G401.6 (cell line): ENCODE measurements at regions not wholly inside any gene's neighbourhood (a gene's known extent, or its start where the extent isn't known, plus 50 kb on each side); places are given as distances from the start of the nearest gene placed in this dataset.
"Not testable (repeated sequence)": the region's sequence is repeated elsewhere in the genome, so short reads cannot be mapped to it uniquely, and the experiment has no call there.

ENCODE experiments used
- FAIRE-seq: peaks from 2 replicates; lab custom pipeline; 2012; peaks lifted over from hg19 to GRCh38; lab: Jason Lieb, UNC

- no peak for FAIRE-seq
Measured at GRCh38 chr1:194060481-194060880, 874.1 kb upstream of the B3GALT2 start.

- not testable (repeated sequence) for FAIRE-seq
Measured at GRCh38 chr1:194058268-194058667, 871.9 kb upstream of the B3GALT2 start.

DNA sequence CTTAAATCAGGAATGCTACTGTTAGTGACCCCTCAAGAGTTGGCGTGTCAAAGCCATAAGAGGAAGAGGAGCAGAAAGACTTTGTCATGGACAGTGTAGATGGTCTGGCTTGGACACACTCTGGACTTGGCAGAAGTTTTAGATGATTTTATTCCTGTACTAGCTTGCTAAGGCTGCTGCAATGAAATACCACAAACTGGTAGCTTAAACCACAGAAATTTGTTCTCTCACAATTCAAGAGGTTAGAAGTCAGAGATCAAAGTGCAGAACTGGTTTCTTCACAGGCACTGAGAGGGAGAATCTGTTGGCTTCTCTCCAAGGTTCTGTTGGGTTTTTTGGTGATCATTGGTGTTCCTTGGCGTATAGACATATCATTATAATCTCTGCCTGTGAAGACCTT lies 869.8 kb upstream of the B3GALT2 start:
- no peak for FAIRE-seq

- FAIRE-seq: no peak
Measured at GRCh38 chr1:194055536-194055935, 869.1 kb upstream of the B3GALT2 start.

- FAIRE-seq: no peak
Measured at GRCh38 chr1:194052514-194053338, 866.3 kb upstream of the B3GALT2 start.

GRCh38 chr1:194047921-194048320 lies 861.5 kb upstream of the B3GALT2 start:
- FAIRE-seq: no peak

DNA sequence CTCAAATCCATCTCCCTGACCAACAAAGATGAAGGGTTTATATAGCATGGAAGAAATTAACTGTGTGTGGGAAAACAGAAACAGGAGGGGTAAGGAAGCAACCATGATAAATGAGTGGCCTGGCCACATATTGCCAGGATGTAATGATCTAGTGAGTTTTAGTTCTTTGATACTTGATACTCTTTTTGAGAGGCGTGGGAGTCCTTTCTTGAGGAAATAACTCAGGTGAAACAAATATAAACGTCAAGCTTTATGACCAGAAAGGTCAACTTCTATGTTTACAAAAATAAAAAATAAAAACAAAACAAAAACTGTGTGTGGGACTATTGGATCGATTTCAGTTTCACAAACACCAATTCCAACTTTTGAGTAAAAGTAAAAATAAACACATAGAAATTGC lies 860.8 kb upstream of the B3GALT2 start:
- no peak for FAIRE-seq

GRCh38 chr1:194045416-194045815 lies 859.0 kb upstream of the B3GALT2 start:
- no peak for FAIRE-seq

DNA sequence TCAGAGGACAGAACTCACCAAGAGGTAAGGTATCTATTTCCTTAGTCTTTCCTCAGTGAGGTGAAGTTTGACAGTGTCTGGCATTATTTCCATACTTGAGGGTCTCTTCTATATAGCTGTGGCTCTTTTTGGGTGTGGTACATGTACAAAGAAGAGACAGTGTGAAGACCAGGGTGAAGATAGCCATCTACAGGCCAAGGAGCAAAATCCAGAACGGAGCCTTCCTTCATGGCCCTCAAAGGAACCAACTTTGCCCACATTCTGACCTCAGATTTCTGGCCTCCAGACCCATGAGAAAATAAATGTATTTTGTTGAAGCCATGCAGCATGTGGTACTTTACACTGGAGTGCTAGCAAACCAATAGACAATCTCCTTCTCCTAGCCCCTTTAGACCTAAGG lies 858.5 kb upstream of the B3GALT2 start:
- FAIRE-seq: no peak

GRCh38 chr1:194043984-194044755 lies 857.8 kb upstream of the B3GALT2 start:
- FAIRE-seq: no peak

DNA sequence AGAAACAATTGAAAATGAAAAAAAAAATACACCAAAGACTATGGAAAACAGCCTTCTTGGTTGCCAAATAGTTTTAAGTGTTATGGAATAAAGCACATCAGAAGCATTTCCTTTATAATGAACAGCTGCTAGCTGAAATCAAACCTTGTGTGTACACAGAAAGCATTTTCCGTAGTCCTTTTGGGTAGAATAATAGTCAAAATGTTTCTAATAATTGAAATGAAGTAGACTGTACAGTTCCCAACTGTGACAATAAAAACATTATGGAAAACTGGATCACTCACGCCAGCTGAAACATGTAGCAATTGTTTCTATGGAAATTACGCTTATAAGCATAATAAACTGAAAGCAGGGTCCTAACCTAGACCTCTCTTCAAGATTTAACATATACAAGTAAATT lies 856.3 kb upstream of the B3GALT2 start:
- no peak for FAIRE-seq

GRCh38 chr1:194040496-194040895 lies 854.1 kb upstream of the B3GALT2 start:
- no peak for FAIRE-seq

- FAIRE-seq: no peak
Measured at GRCh38 chr1:194039578-194039977, 853.2 kb upstream of the B3GALT2 start.

DNA sequence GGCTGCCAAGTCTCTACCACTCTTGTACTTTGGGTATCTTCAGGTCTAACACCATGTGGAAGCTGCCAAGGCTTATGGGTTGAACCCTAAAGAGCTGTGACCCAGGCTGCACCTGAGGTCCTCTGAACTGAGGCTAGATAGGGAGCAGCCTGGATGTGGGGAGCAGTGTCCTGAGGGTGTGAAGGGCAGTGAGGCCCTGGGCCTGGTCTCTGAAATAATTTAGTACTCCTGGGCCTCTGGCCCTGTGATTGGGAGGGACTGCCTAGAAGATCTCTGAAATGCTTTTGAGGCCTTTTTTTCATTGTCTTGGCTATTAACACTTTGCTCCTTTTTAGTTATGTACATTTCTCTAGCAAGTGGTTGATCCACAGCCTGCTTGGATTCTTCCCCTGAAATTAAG lies 847.2 kb upstream of the B3GALT2 start:
- FAIRE-seq: no peak

DNA sequence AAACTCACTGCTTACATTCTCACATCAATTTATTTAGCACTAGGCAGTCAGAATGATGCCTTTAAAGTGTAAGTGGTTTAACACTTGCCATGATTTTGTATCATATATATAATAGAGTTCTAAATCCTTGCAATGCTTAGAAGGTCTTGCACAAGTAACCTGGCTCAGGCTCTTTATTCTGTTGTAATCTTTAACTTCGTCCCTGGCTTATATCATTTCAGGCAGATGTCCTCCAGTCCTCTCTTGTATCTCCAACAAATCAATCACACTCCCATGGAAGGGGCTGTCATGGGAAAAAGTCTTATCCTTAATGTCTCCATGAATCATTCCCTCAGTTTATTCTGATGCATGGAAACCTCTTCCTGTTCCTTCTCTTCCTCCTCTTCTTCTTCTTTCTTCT lies 841.6 kb upstream of the B3GALT2 start:
- no peak for FAIRE-seq

- FAIRE-seq: no peak
Measured at GRCh38 chr1:194026422-194026821, 840.0 kb upstream of the B3GALT2 start.

- FAIRE-seq: no peak
Measured at GRCh38 chr1:194024659-194025058, 838.2 kb upstream of the B3GALT2 start.

- no peak for FAIRE-seq
Measured at GRCh38 chr1:194014014-194014413, 827.6 kb upstream of the B3GALT2 start.

DNA sequence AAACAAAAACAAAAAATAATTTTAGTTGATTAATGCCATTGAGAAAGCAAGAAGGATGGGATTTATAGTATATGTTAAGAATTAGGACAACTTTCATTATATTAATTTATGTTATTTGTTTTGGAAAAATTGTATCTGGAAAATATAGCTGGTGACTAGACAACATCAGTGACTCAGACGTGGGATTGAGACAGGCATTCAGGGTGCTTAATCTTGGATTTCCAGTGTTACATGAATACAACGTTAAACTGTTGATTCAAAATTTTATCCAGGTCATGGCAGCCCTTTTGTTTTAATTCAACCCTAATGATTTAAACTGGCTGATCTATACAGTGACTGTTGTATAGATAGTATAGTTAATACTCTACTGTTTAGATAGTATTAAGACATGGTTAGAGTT lies 827.1 kb upstream of the B3GALT2 start:
- no peak for FAIRE-seq

DNA sequence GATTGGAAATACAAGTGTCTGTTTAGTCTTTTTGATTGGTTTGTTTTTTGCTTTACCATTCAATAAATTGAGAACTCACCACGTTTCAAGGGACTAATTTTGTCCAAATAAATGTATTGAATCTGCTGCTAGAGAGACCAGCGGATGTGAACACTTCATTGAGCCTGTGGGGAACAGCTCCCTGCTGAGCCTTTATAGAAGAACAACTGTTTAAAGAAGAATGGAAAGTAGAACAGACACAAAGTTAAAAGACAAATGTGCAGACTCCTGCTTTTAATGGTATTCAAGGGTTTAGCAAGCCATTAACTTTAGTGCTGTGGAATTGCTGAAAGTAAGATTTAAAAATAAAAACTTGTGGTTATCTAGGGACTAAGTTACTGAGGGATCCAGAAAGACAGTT lies 817.7 kb upstream of the B3GALT2 start:
- no peak for FAIRE-seq

- not testable (repeated sequence) for FAIRE-seq
Measured at GRCh38 chr1:194001726-194002350, 815.4 kb upstream of the B3GALT2 start.

GRCh38 chr1:193988885-193989284 lies 802.5 kb upstream of the B3GALT2 start:
- no peak for FAIRE-seq

DNA sequence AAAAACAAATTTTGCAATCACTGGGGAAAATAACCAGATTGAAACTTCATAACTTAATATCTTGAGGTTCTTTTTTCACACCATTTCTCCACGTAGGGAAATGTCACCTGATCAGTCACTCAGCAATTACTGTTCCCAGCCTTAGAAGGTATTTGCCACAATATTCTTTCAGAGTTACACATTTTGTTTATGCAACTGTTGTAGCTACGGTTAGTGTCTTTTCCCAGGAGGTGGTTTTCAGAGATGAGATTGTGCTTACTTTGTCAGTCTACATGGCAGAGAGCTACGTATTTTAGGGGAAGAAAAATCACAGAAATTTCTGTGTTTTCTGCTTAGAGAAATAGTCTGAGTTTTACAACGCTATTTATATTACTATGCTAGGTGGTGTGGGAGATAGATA lies 792.8 kb upstream of the B3GALT2 start:
- no peak for FAIRE-seq
